T-helper 2 cell treated with Interferon-gamma antibody and Interleukin-4, amounts not matched to agents 5 μg/mL and 100 μg/mL, for 36 hours (primary cell): ENCODE measurements at regions not wholly inside any gene's neighbourhood (a gene's known extent, or its start where the extent isn't known, plus 50 kb on each side); places are given as distances from the start of the nearest gene placed in this dataset.

Source experiments
- DNase-seq: peaks from one replicate; pipeline ENCODE4 v3.0.0; 2021; ENCODE audit warnings: low spot score
- H3K27ac Mint-ChIP-seq: one replicate; pipeline ENCODE4 v1.8.0; 2021; ENCODE audit warnings: mild to moderate bottlenecking, mixed read lengths
- H3K27me3 Mint-ChIP-seq: one replicate; pipeline ENCODE4 v1.8.0; 2021; ENCODE audit warnings: low read depth, mixed read lengths
- H3K36me3 Mint-ChIP-seq: one replicate; pipeline ENCODE4 v1.8.0; 2021; ENCODE audit warnings: low read depth, mixed read lengths
- H3K4me1 Mint-ChIP-seq: one replicate; pipeline ENCODE4 v1.8.0; 2021; ENCODE audit warnings: low read depth, mixed read lengths
- H3K4me3 Mint-ChIP-seq: one replicate; pipeline ENCODE4 v1.8.0; 2022; ENCODE audit warnings: mild to moderate bottlenecking, moderate library complexity, mixed read lengths
- H3K9me3 Mint-ChIP-seq: one replicate; pipeline ENCODE4 v1.8.0; 2021; ENCODE audit warnings: mixed read lengths

- H3K4me3 Mint-ChIP-seq: no peak overlapping the region
- no peak overlapping the region for H3K27ac Mint-ChIP-seq
- H3K27me3 Mint-ChIP-seq: peaks cover 21% of the 10 kb centered on the region
- no peak for DNase-seq
- H3K9me3 Mint-ChIP-seq: no peaks in the 10 kb centered on the region
- H3K36me3 Mint-ChIP-seq: no peaks in the 10 kb centered on the region
- no peaks in the 10 kb centered on the region for H3K4me1 Mint-ChIP-seq
Measured at GRCh38 chr10:10967029-10967428, 50.6 kb upstream of the CELF2 start.

GRCh38 chr10:10967581-10968256 lies 50.0 kb upstream of the CELF2 start:
- H3K9me3 Mint-ChIP-seq: no peaks in the 10 kb centered on the region
- no peak overlapping the region for H3K27ac Mint-ChIP-seq
- no peak overlapping the region for H3K4me3 Mint-ChIP-seq
- peaks cover 24% of the 10 kb centered on the region for H3K27me3 Mint-ChIP-seq
- H3K4me1 Mint-ChIP-seq: no peaks in the 10 kb centered on the region
- no peak for DNase-seq
- no peaks in the 10 kb centered on the region for H3K36me3 Mint-ChIP-seq
